ENCODE measurements at regions not wholly inside any gene's neighbourhood (a gene's known extent, or its start where the extent isn't known, plus 50 kb on each side); places are given as distances from the start of the nearest gene placed in this dataset.

DNA sequence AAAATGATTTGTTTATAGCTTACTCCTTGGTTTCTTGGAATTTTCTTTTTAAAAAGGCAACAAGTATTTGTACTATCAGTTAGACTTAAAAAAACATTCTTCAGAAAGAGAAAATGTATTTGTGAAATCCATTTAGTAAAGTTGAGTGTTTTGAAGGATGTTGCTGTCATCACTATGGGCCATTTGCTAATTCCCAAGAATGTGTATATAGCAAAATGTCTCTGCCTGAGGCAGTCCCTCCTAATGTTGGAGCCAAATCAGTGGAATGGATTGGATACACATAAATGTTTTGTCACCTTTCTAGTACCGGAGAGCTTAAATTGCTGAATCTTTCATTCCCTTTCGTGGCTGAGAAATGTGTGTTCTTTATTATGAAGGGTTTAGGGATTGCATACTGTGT is 890.2 kb upstream of the ZEB2 start:
- Histone ChIP-seq H3K4me3 (ENCODE audit: control insufficient read depth in 1 of 7, extremely low read depth in 1 of 7, insufficient read depth in 4 of 7, low read depth in 2 of 7, low read length in 6 of 7) (no peak overlapping the region), H3K27me3 (replicated peaks in 2 of 5; ENCODE audit: control insufficient read depth in 4 of 5, insufficient read depth in 5 of 5, low read length in 4 of 5) (no peaks in the 10 kb centered on the region), H3K4me1 (ENCODE audit: control extremely low read depth in 1 of 4, control insufficient read depth in 4 of 4, insufficient read depth in 4 of 4, low read length in 3 of 4) (peaks cover 12 to 19% (median 18%) of the 10 kb centered on the region in 4 experiments), H3K36me3 (ENCODE audit: control insufficient read depth in 4 of 4, insufficient read depth in 4 of 4, low read length in 3 of 4) (no peaks in the 10 kb centered on the region), H3K27ac (ENCODE audit: insufficient read depth in 1 of 2, low read depth in 1 of 2, low read length in 2 of 2, poor library complexity in 1 of 2, severe bottlenecking in 2 of 2) (no peak overlapping the region), H3K9me3 (ENCODE audit: control extremely low read depth in 1 of 5, control insufficient read depth in 4 of 5, insufficient read depth in 2 of 5, low read depth in 1 of 5, low read length in 4 of 5) (peaks cover 2 to 7% (median 4%) of the 10 kb centered on the region in 5 experiments)
- CTCF ChIA-PET, result no interaction called here
- no peak for DNase-seq
- 100% methylated on average over 1 of the region's 2 CpGs for WGBS (ENCODE audit: insufficient coverage)
- POLR2A ChIA-PET, result no interaction called here

DNA sequence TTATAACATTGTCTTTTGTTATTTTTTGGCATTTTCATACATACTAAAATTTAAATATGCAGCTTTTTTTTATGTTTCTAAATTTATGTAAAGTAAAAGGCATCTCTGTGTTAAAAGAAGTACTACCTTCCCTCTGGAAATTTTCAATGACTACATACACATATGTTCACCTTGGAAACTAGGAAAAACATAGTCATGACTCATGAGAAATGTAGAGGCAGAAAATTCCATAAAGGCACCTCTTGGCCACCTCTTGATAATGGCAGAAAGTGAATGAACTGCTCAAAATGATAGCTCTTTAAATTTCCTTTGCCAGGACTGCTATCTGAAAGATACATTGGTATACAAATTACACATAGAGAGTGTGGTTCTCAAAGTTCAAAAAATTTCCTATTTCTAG is 889.1 kb upstream of the ZEB2 start:
- no peaks in the 10 kb centered on the region for H3K36me3 ChIP-seq (ENCODE audit: control insufficient read depth in 4 of 4, insufficient read depth in 4 of 4, low read length in 3 of 4)
- CTCF ChIA-PET, result no interaction called here
- POLR2A ChIA-PET, result no interaction called here
- H3K27me3 ChIP-seq (replicated peaks in 2 of 5; ENCODE audit: control insufficient read depth in 4 of 5, insufficient read depth in 5 of 5, low read length in 4 of 5), result no peaks in the 10 kb centered on the region
- DNase-seq, result no peak
- peaks cover 12 to 19% (median 18%) of the 10 kb centered on the region in 4 experiments for H3K4me1 ChIP-seq (ENCODE audit: control extremely low read depth in 1 of 4, control insufficient read depth in 4 of 4, insufficient read depth in 4 of 4, low read length in 3 of 4)
- peaks cover 0 to 7% (median 2%) of the 10 kb centered on the region in 5 experiments for H3K9me3 ChIP-seq (ENCODE audit: control extremely low read depth in 1 of 5, control insufficient read depth in 4 of 5, insufficient read depth in 2 of 5, low read depth in 1 of 5, low read length in 4 of 5)
- H3K27ac ChIP-seq (ENCODE audit: insufficient read depth in 1 of 2, low read depth in 1 of 2, low read length in 2 of 2, poor library complexity in 1 of 2, severe bottlenecking in 2 of 2), result no peak overlapping the region
- no peak overlapping the region for H3K4me3 ChIP-seq (ENCODE audit: control insufficient read depth in 1 of 7, extremely low read depth in 1 of 7, insufficient read depth in 4 of 7, low read depth in 2 of 7, low read length in 6 of 7)

DNA sequence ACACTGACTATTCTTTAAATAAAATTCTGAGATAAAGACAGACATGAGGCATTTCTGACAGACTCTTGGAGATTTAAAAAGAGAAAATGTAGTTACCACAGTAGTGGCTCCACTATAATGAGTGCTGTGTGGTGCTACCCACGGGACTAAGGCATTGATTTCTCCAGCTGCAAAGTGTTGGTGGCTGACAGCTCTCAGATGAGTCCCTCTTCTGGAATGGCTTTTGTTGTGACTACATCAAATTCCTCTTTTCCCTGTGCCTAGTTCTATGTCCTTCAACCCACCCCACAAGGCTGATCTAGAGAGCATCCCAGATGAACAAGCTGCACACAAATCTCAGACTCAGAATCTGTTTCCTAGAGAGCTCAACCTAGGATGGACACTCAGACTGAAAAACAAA is 884.8 kb upstream of the ZEB2 start:
- Histone ChIP-seq H3K36me3 (ENCODE audit: control insufficient read depth in 4 of 4, insufficient read depth in 4 of 4, low read length in 3 of 4) (no peaks in the 10 kb centered on the region), H3K4me3 (ENCODE audit: control insufficient read depth in 1 of 7, extremely low read depth in 1 of 7, insufficient read depth in 4 of 7, low read depth in 2 of 7, low read length in 6 of 7) (no peak overlapping the region), H3K9me3 (ENCODE audit: control extremely low read depth in 1 of 5, control insufficient read depth in 4 of 5, insufficient read depth in 2 of 5, low read depth in 1 of 5, low read length in 4 of 5) (peaks cover 0 to 2% (median 0%) of the 10 kb centered on the region in 5 experiments), H3K27me3 (replicated peaks in 2 of 5; ENCODE audit: control insufficient read depth in 4 of 5, insufficient read depth in 5 of 5, low read length in 4 of 5) (no peaks in the 10 kb centered on the region), H3K27ac (ENCODE audit: insufficient read depth in 1 of 2, low read depth in 1 of 2, low read length in 2 of 2, poor library complexity in 1 of 2, severe bottlenecking in 2 of 2) (no peak overlapping the region), H3K4me1 (ENCODE audit: control extremely low read depth in 1 of 4, control insufficient read depth in 4 of 4, insufficient read depth in 4 of 4, low read length in 3 of 4) (no peaks in the 10 kb centered on the region)
- 100% methylated on average over 1 of the region's 1 CpG for WGBS (ENCODE audit: insufficient coverage)
- ChIA-PET CTCF (no interaction called here), POLR2A (no interaction called here)
- DNase-seq, result no peak

DNA sequence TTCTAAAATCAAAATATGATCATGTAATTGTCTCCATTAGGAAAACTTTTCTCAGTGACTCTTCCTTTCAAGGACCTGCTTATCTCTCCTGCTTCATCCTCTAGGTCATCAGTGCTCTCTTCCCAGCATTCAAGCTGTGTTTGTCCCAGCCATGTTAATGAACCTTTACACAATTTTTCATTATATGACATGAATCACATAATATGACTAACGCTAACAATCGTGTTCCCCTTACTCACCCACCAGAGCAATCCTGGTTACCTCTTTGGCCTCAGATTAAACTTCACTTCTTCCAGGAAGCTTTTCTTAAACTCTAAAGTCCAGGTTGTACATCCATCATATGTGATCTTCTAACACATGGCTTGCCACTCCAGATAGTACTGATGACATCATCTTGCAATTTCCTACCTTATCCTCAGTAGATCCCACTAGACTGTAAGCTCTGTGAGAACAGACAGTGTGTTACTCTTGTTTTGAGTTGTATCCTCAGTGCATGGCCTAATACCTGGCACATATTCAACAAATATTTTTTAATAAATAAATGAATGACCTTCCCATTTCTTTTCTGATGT is 882.9 kb upstream of the ZEB2 start:
- 72% methylated on average over 2 of the region's 2 CpGs for WGBS (ENCODE audit: insufficient coverage)

DNA sequence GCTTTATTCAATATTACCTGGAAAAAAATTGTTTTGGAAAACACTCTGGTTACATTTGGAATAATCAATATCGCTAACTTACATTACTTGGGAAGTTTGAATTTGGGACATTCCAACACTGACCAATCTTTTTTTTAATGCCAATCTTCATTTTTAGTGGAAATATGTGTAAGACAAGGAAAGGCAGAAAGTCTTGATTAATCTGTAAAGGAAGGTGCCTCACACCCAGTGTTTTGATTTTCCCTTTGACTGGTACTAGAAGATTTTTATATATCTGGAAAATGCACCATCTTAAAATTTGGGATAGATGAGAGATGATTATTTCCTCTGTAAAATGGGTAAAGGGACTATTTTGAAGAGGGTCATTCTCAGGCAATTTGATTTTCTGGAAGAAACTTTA is 879.2 kb upstream of the ZEB2 start:
- Histone ChIP-seq H3K27me3 (replicated peaks in 2 of 5; ENCODE audit: control insufficient read depth in 4 of 5, insufficient read depth in 5 of 5, low read length in 4 of 5) (no peaks in the 10 kb centered on the region), H3K27ac (ENCODE audit: insufficient read depth in 1 of 2, low read depth in 1 of 2, low read length in 2 of 2, poor library complexity in 1 of 2, severe bottlenecking in 2 of 2) (no peak overlapping the region), H3K4me1 (ENCODE audit: control extremely low read depth in 1 of 4, control insufficient read depth in 4 of 4, insufficient read depth in 4 of 4, low read length in 3 of 4) (no peaks in the 10 kb centered on the region), H3K9me3 (ENCODE audit: control extremely low read depth in 1 of 5, control insufficient read depth in 4 of 5, insufficient read depth in 2 of 5, low read depth in 1 of 5, low read length in 4 of 5) (no peaks in the 10 kb centered on the region), H3K4me3 (ENCODE audit: control insufficient read depth in 1 of 7, extremely low read depth in 1 of 7, insufficient read depth in 4 of 7, low read depth in 2 of 7, low read length in 6 of 7) (no peak overlapping the region), H3K36me3 (ENCODE audit: control insufficient read depth in 4 of 4, insufficient read depth in 4 of 4, low read length in 3 of 4) (no peaks in the 10 kb centered on the region)
- DNase-seq, result no peak
- POLR2A ChIA-PET, result no interaction called here
- no CpG with 5 or more reads among the region's 1 CpG for WGBS (ENCODE audit: insufficient coverage)
- CTCF ChIA-PET, result interaction anchor here (1.2 kb wide), 1 partner anchor 10 kb away, joined by 3 read pairs; no protein-coding TSS in a partner anchor

More for the DNA sequence above, 882.9 kb upstream of the ZEB2 start:
- Histone ChIP-seq H3K27me3 (replicated peaks in 2 of 5; ENCODE audit: control insufficient read depth in 4 of 5, insufficient read depth in 5 of 5, low read length in 4 of 5) (no peaks in the 10 kb centered on the region), H3K4me3 (ENCODE audit: control insufficient read depth in 1 of 7, extremely low read depth in 1 of 7, insufficient read depth in 4 of 7, low read depth in 2 of 7, low read length in 6 of 7) (no peak overlapping the region), H3K27ac (ENCODE audit: insufficient read depth in 1 of 2, low read depth in 1 of 2, low read length in 2 of 2, poor library complexity in 1 of 2, severe bottlenecking in 2 of 2) (no peak overlapping the region), H3K36me3 (ENCODE audit: control insufficient read depth in 4 of 4, insufficient read depth in 4 of 4, low read length in 3 of 4) (no peaks in the 10 kb centered on the region), H3K4me1 (ENCODE audit: control extremely low read depth in 1 of 4, control insufficient read depth in 4 of 4, insufficient read depth in 4 of 4, low read length in 3 of 4) (no peaks in the 10 kb centered on the region), H3K9me3 (ENCODE audit: control extremely low read depth in 1 of 5, control insufficient read depth in 4 of 5, insufficient read depth in 2 of 5, low read depth in 1 of 5, low read length in 4 of 5) (peaks cover 0 to 2% (median 0%) of the 10 kb centered on the region in 5 experiments)
- ChIA-PET CTCF (interaction anchor here (1.1 kb wide), 1 partner anchor 9 kb away, joined by 3 read pairs; no protein-coding TSS in a partner anchor), POLR2A (no interaction called here)
- no peak for DNase-seq

DNA sequence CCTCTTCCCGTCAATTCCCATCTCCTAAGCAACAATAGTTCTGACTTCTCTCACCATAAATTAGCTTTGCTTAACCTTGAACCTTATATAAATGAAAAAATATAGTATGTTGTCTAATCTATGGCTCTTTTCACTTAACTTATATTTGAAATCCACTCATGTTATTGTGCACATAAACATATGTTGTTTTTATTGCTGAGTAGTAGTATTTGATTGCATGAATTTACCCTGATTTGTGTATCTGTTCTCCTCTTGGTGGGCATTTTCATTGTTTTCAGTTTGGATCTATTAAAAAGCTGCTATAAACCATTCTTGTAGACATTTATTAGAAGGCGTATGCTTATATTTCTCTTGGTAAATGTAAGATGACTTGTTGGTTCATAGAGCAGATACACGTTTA is 874.3 kb upstream of the ZEB2 start:
- no peaks in the 10 kb centered on the region for H3K27me3 ChIP-seq (replicated peaks in 2 of 5; ENCODE audit: control insufficient read depth in 4 of 5, insufficient read depth in 5 of 5, low read length in 4 of 5)
- POLR2A ChIA-PET, result no interaction called here
- no peak overlapping the region for H3K4me3 ChIP-seq (ENCODE audit: control insufficient read depth in 1 of 7, extremely low read depth in 1 of 7, insufficient read depth in 4 of 7, low read depth in 2 of 7, low read length in 6 of 7)
- CTCF ChIA-PET, result no interaction called here
- no peak for DNase-seq
- H3K36me3 ChIP-seq (ENCODE audit: control insufficient read depth in 4 of 4, insufficient read depth in 4 of 4, low read length in 3 of 4), result no peaks in the 10 kb centered on the region
- WGBS (ENCODE audit: insufficient coverage), result no CpG with 5 or more reads among the region's 3 CpGs
- no peak overlapping the region for H3K27ac ChIP-seq (ENCODE audit: insufficient read depth in 1 of 2, low read depth in 1 of 2, low read length in 2 of 2, poor library complexity in 1 of 2, severe bottlenecking in 2 of 2)
- no peaks in the 10 kb centered on the region for H3K9me3 ChIP-seq (ENCODE audit: control extremely low read depth in 1 of 5, control insufficient read depth in 4 of 5, insufficient read depth in 2 of 5, low read depth in 1 of 5, low read length in 4 of 5)
- H3K4me1 ChIP-seq (ENCODE audit: control extremely low read depth in 1 of 4, control insufficient read depth in 4 of 4, insufficient read depth in 4 of 4, low read length in 3 of 4), result no peaks in the 10 kb centered on the region

DNA sequence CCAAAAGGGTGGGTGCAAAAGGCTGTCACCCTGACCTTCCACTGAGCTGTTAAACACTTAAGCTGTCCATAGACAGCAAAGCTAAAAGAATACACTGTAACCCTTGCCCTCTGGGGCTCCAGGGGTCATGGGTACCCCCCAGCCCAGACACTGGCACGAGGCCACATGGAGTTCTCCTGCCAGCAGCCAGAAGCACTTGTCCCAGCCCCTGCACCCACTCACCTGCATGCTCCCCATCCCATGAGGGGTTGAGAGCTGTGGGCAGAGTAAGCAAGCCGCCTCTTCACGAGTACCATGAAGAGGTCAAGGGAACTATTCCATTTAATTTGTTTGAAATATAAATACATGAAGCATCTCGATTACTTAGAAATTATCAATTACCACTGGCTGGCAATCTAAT is 867.1 kb upstream of the ZEB2 start:
- WGBS (ENCODE audit: insufficient coverage), result 100% methylated on average over 1 of the region's 4 CpGs
- Histone ChIP-seq H3K27me3 (replicated peaks in 2 of 5; ENCODE audit: control insufficient read depth in 4 of 5, insufficient read depth in 5 of 5, low read length in 4 of 5) (no peaks in the 10 kb centered on the region), H3K4me3 (ENCODE audit: control insufficient read depth in 1 of 7, extremely low read depth in 1 of 7, insufficient read depth in 4 of 7, low read depth in 2 of 7, low read length in 6 of 7) (no peak overlapping the region), H3K9me3 (ENCODE audit: control extremely low read depth in 1 of 5, control insufficient read depth in 4 of 5, insufficient read depth in 2 of 5, low read depth in 1 of 5, low read length in 4 of 5) (no peaks in the 10 kb centered on the region), H3K4me1 (ENCODE audit: control extremely low read depth in 1 of 4, control insufficient read depth in 4 of 4, insufficient read depth in 4 of 4, low read length in 3 of 4) (no peaks in the 10 kb centered on the region), H3K27ac (ENCODE audit: insufficient read depth in 1 of 2, low read depth in 1 of 2, low read length in 2 of 2, poor library complexity in 1 of 2, severe bottlenecking in 2 of 2) (no peak overlapping the region), H3K36me3 (ENCODE audit: control insufficient read depth in 4 of 4, insufficient read depth in 4 of 4, low read length in 3 of 4) (no peaks in the 10 kb centered on the region)
- ChIA-PET POLR2A (no interaction called here), CTCF (no interaction called here)
- no peak for DNase-seq

All from common myeloid progenitor, CD34-positive (primary cell).